Thymus (tissue), 11 donors: ENCODE measurements at regions not wholly inside any gene's neighbourhood (a gene's known extent, or its start where the extent isn't known, plus 50 kb on each side); places are given as distances from the start of the nearest gene placed in this dataset.

Experiments
- DNase-seq, 9 donors: peaks; one replicate each; pipeline ENCODE4 v3.0.0-alpha.2; 2013; ENCODE audit warnings: low spot score in 9 of 9, low read depth in 6 of 9, missing footprints in 1 of 9
- H3K27ac ChIP-seq, 2 donors: one replicate each; pipeline ENCODE4 v1.5.1; 2013; ENCODE audit warnings: control low read depth in 1 of 2, low read depth in 1 of 2, low read length in 1 of 2, mild to moderate bottlenecking in 1 of 2, moderate library complexity in 1 of 2
- H3K27me3 ChIP-seq, 2 donors: one replicate each; pipeline ENCODE4 v1.5.1; 2013; ENCODE audit warnings: low read length in 1 of 2; ENCODE audit not compliant: control insufficient read depth in 2 of 2, insufficient read depth in 1 of 2
- H3K36me3 ChIP-seq, 2 donors: one replicate each; pipeline ENCODE4 v1.5.1; 2013; ENCODE audit warnings: low read length in 1 of 2, mild to moderate bottlenecking in 1 of 2, moderate library complexity in 1 of 2; ENCODE audit not compliant: control insufficient read depth in 2 of 2, insufficient read depth in 2 of 2
- H3K4me1 ChIP-seq, 2 donors: one replicate each; pipeline ENCODE4 v1.5.1; 2013; ENCODE audit warnings: low read length in 2 of 2; ENCODE audit not compliant: control insufficient read depth in 2 of 2, insufficient read depth in 2 of 2
- H3K4me3 ChIP-seq, 2 donors: one replicate each; pipeline ENCODE4 v1.5.1; 2013; ENCODE audit warnings: low read length in 2 of 2, control low read depth in 1 of 2, mild to moderate bottlenecking in 1 of 2
- H3K9me3 ChIP-seq, 2 donors: one replicate each; pipeline ENCODE4 v1.5.1; 2013; ENCODE audit warnings: low read length in 1 of 2, mild to moderate bottlenecking in 1 of 2; ENCODE audit not compliant: control insufficient read depth in 2 of 2, insufficient read depth in 1 of 2
- WGBS: extraction: QIAGEN DNeasy Blood & Tissue Kit; methylation state at CpG from one replicate; pipeline ENCODE4 v1.1.7; 2013; 5-methylcytosine and 5-hydroxymethylcytosine counted together
- donor health status: healthy.

DNA sequence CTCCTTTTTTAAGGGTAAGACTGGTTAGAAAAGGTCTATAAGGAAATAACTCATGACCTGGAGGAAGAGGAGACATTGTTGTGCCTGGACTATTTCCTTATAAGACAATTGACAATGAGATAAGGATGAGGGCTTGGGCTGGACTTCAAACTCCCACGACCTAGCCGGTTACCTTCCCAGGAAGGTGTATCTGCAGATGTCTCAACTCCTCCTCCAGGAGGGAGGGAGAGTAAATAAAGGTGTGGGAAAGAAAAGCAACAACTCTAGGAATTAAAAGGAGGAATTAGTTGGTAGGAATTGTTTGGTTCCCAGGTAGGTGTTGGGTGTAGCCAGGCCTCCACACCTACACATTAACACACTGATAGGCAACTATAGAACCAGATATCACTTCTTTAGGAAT, 97.8 kb upstream of the TBL1XR1 start:
- no peaks in the 10 kb centered on the region for H3K36me3 ChIP-seq
- no peak for DNase-seq
- H3K27me3 ChIP-seq, result no peaks in the 10 kb centered on the region
- H3K27ac ChIP-seq, result no peak overlapping the region
- peaks cover 0 to 14% of the 10 kb centered on the region in 2 donors for H3K9me3 ChIP-seq
- H3K4me1 ChIP-seq, result peaks cover 0 to 2% of the 10 kb centered on the region in 2 donors
- WGBS, result 91% methylated on average over 2 of the region's 2 CpGs
- H3K4me3 ChIP-seq, result no peak overlapping the region

DNA sequence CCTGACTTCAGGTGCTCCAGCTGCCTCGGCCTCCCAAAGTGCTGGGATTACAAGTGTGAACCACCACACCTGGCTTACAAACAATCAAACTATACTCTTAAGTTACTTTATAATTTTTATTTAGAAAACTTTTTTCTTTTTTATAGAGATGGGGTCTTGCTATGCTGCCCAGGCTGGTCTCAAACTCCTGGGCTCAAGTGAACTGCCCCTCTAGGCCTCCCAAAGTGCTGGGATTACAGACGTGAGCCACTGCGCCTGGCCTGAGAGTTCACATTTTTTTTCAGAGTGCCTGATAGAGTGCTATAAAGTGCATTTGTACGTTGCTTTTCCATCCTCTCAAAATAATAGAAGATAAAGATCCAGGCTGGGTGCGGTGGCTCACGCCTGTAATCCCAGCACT, 102.0 kb upstream of the TBL1XR1 start:
- H3K4me1 ChIP-seq, result peaks cover 0 to 4% of the 10 kb centered on the region in 2 donors
- DNase-seq, result no peak
- WGBS, result 98% methylated on average over 6 of the region's 6 CpGs
- peaks cover 0 to 14% of the 10 kb centered on the region in 2 donors for H3K9me3 ChIP-seq
- no peak overlapping the region for H3K27ac ChIP-seq
- no peaks in the 10 kb centered on the region for H3K27me3 ChIP-seq
- no peak overlapping the region for H3K4me3 ChIP-seq
- H3K36me3 ChIP-seq, result no peaks in the 10 kb centered on the region

DNA sequence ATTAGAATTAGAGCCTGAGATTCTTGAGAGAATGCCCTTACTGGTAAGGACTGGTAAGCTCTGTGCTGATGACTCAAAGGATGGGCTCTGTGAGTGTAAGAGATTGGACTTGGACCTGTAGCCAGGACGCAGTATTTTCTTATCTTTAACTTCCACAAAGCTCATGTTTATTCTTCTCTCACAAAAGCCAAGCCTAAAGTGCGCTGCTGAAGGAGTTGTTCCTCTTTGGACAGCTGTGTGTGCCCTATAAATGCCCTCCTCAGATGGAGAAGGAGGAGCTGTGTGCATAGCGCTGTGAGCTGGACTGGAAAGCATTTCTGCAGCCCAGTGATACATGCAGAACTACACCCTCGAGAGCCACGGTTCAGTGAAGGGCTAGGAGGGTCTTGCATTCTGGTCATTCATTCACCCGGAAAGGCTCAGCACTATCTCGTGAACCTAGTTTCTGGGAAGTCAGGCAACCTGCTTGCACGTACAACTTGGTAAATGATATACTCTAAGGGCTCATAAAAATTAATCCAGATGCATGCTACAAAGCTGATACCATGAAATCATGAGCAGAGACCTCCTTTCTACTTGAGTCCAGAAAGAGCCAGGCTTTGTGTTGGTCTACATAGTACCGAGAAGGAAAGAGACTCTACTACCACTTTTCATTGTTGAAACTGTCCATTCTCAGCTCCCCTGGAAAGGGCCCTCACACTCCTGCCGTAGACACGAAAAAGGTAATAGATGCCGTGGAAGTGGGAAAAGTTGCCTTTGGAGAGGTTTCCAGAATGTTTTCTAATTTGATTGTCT, 103.0 kb upstream of the TBL1XR1 start:
- Histone ChIP-seq H3K27ac (no peak overlapping the region), H3K4me1 (peaks cover 0 to 4% of the 10 kb centered on the region in 2 donors), H3K27me3 (no peaks in the 10 kb centered on the region), H3K36me3 (no peaks in the 10 kb centered on the region), H3K9me3 (peaks cover 0 to 14% of the 10 kb centered on the region in 2 donors), H3K4me3 (no peak overlapping the region)
- 61% methylated on average over 12 of the region's 12 CpGs for WGBS
- DNase-seq, result no peak

DNA sequence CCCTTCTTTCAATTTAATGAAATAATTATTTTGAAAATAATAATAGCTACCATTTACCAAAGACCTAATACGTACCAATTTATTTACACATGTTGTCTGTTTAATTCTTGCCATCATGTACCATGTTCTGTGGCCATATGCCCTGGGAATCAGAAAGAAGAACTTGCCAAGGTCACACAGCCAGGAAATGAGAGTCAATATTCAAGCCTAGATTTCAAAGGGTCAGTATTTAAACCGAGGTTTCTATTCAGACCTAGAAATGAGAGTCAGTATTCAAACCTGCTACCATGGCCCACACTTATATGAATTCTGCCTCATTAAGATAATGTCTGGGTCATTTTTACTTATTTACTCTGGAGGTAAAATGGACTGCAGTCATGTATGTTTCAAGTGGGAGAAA, 103.6 kb upstream of the TBL1XR1 start:
- H3K27ac ChIP-seq, result no peak overlapping the region
- no peaks in the 10 kb centered on the region for H3K36me3 ChIP-seq
- 93% methylated on average over 2 of the region's 2 CpGs for WGBS
- peaks cover 0 to 14% of the 10 kb centered on the region in 2 donors for H3K9me3 ChIP-seq
- no peak for DNase-seq
- H3K4me1 ChIP-seq, result peaks cover 0 to 4% of the 10 kb centered on the region in 2 donors
- no peak overlapping the region for H3K4me3 ChIP-seq
- H3K27me3 ChIP-seq, result no peaks in the 10 kb centered on the region

DNA sequence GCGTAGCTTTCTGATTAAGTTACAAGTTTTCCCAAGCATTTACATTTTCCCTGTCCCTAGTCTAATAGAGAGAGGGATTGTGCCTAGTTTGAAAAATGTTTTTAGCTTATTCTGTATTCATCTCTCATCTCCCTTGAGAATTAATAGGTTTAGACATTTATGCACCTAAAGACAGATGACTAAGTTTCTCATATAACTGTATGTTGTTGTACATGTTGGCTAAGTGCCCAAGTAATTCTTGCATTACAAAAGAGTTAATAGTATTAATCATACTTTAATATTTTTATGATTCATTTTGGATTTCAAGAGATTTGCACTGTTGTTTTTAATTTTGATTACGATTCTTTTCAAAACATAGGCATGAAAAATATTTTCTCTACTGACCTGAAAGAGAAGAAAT, 109.0 kb upstream of the TBL1XR1 start:
- Histone ChIP-seq H3K36me3 (no peaks in the 10 kb centered on the region), H3K9me3 (peaks cover 0 to 12% of the 10 kb centered on the region in 2 donors)
- whole genome bisulfite sequencing, result 96% methylated on average over 2 of the region's 2 CpGs

DNA sequence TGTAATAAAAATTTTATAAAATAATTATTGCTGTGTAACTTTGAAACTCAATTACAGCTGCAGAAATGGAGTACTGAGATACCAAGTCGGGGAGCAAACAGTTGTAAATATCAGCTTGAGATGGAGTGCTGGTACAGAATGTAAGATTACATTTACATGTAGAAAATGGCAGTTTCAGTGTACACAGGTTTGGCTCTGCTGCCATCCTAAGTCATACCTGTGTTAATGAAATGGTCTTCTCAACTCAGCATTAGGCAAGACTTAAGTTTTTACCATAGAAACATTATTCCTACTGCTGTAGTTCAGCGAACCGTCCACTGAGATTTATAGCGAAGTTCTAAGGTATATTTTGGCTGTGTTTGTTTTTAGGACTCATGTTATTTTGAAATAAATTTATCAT, 110.1 kb upstream of the TBL1XR1 start:
- Histone ChIP-seq H3K36me3 (no peaks in the 10 kb centered on the region), H3K9me3 (peaks cover 0 to 14% of the 10 kb centered on the region in 2 donors), H3K4me1 (no peaks in the 10 kb centered on the region), H3K27me3 (no peaks in the 10 kb centered on the region), H3K27ac (no peak overlapping the region), H3K4me3 (no peak overlapping the region)
- 99% methylated on average over 4 of the region's 4 CpGs for WGBS
- DNase-seq, result no peak

More for the DNA sequence above, 109.0 kb upstream of the TBL1XR1 start:
- H3K27ac ChIP-seq, result no peak overlapping the region
- H3K27me3 ChIP-seq, result no peaks in the 10 kb centered on the region
- DNase-seq, result no peak
- no peaks in the 10 kb centered on the region for H3K4me1 ChIP-seq
- H3K4me3 ChIP-seq, result no peak overlapping the region

DNA sequence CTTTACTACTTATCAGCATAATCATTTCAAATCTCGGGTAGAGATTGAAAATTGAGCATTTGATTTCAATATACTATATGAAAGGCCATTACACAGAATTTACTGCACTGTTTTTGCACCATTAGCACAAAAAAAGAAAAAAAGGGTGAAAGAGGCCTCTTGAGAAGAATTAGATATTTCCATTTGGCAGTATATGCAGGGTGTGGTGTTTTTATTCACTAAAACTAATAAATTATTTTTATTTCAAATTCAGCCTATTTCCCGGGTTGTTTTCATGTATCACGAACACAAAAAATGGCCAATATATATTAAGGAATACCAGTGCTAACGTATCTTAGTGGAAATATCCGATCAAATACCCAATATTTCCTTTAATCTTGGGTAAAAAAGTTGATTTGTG, 110.5 kb upstream of the TBL1XR1 start:
- Histone ChIP-seq H3K4me3 (no peak overlapping the region), H3K4me1 (no peaks in the 10 kb centered on the region), H3K27ac (no peak overlapping the region), H3K36me3 (no peaks in the 10 kb centered on the region), H3K9me3 (peaks cover 0 to 14% of the 10 kb centered on the region in 2 donors), H3K27me3 (no peaks in the 10 kb centered on the region)
- DNase-seq, result no peak
- 97% methylated on average over 5 of the region's 5 CpGs for WGBS

DNA sequence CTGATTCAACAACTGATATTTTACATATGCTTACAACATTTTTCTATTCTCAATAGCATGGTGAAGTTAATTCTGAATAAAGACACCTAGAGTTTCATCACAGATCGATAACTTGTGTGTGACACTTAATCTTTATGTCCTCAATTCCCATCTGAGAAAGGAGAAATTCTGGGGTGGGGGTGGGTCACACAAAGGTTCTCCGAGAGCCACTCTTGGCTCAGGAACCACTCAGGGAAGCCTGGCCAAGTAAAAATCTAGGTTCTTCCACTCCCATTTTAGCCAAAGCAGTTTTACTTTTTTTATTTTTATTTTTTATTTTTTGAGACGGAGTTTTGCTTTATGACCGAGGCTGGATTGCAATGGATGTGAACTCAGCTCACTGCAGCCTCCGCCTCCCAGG, 111.0 kb upstream of the TBL1XR1 start:
- WGBS, result 98% methylated on average over 5 of the region's 5 CpGs
- Histone ChIP-seq H3K27me3 (no peaks in the 10 kb centered on the region), H3K4me3 (no peak overlapping the region), H3K36me3 (no peaks in the 10 kb centered on the region), H3K27ac (no peak overlapping the region), H3K9me3 (peaks cover 0 to 16% of the 10 kb centered on the region in 2 donors), H3K4me1 (no peaks in the 10 kb centered on the region)
- DNase-seq, result no peak

DNA sequence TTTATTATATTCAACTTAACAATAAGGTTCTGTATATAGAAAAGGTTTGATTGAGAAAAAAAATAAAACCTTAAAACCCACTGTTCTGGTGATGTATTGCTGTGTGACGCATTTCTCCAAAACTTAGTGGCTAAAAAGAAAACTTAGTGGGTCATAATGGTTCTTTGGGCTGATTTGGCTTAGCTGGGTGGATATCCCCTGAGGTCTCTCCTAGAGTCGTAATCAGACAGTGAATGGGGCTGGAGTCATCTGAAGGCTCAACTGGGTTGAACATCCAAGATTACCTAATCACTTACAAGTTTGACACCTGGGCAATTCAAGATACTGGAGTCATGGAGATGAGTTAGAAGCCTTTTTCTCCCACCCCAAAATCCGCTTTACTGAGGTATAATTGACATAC, 111.6 kb upstream of the TBL1XR1 start:
- no peak overlapping the region for H3K4me3 ChIP-seq
- H3K36me3 ChIP-seq, result no peaks in the 10 kb centered on the region
- H3K27me3 ChIP-seq, result no peaks in the 10 kb centered on the region
- peaks cover 0 to 17% of the 10 kb centered on the region in 2 donors for H3K9me3 ChIP-seq
- WGBS, result 81% methylated on average over 3 of the region's 3 CpGs
- no peak overlapping the region for H3K27ac ChIP-seq
- DNase-seq, result no peak
- H3K4me1 ChIP-seq, result no peaks in the 10 kb centered on the region
